ENCODE measurements at regions not wholly inside any gene's neighbourhood (a gene's known extent, or its start where the extent isn't known, plus 50 kb on each side); places are given as distances from the start of the nearest gene placed in this dataset.

DNA sequence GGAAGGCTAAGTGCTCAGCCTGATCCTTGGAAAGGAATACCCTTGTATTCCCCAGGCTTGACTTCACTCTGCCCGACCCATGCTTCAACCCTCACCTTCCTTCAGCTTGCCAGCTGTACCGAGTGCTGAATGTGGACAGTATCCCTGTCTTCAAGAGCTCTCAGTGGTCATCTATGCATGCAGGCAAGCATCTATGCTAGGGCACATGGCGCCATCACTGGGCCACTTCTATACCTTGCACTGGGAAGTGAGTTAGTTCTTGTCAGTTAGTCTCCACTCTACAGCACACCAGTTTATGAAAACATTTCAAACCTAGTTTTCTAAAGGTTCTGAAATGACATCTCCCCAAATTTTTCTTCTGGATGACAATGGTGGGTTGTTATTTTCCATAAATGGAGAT is 82.0 kb upstream of the MYRIP start:
- TF ChIP-seq, protein P1, sequence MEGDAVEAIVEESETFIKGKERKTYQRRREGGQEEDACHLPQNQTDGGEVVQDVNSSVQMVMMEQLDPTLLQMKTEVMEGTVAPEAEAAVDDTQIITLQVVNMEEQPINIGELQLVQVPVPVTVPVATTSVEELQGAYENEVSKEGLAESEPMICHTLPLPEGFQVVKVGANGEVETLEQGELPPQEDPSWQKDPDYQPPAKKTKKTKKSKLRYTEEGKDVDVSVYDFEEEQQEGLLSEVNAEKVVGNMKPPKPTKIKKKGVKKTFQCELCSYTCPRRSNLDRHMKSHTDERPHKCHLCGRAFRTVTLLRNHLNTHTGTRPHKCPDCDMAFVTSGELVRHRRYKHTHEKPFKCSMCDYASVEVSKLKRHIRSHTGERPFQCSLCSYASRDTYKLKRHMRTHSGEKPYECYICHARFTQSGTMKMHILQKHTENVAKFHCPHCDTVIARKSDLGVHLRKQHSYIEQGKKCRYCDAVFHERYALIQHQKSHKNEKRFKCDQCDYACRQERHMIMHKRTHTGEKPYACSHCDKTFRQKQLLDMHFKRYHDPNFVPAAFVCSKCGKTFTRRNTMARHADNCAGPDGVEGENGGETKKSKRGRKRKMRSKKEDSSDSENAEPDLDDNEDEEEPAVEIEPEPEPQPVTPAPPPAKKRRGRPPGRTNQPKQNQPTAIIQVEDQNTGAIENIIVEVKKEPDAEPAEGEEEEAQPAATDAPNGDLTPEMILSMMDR (IDR thresholded peaks at IDR 0.05) = no peak
- no peak for TF ChIP-seq POLR2A (IDR thresholded peaks at IDR 0.05)

Data from uterus (tissue), 2 donors.